ENCODE measurements at regions not wholly inside any gene's neighbourhood (a gene's known extent, or its start where the extent isn't known, plus 50 kb on each side); places are given as distances from the start of the nearest gene placed in this dataset.

DNA sequence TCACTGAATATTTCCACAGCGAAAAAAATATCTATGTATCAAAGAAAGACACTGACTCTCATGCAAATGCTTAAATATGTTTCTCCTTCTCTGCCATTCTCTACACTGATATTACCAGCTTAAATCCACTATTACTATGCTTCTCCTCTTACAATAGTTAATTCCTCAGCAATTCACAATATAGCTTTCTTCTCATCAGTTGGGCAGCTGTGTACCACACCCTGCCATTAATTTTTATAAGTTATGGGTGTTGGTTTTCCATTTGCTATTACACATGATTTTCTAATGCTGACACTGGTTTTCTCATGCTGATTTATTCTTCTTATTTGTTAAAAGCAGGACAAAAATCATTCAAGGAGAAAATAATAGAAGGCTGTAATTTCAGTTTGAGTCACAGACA is 251.8 kb downstream of the TBX15 start (continued):
- TF ChIP-seq E2F2 (CRISPR knock-in tag; IDR thresholded peaks at IDR 0.05; ENCODE audit: borderline replicate concordance) (no peak), ARNT2 (CRISPR knock-in tag; IDR thresholded peaks at IDR 0.05; ENCODE audit: low read depth) (no peak), ZNF18 (CRISPR knock-in tag; IDR thresholded peaks at IDR 0.05; ENCODE audit: insufficient replicate concordance) (no peak), ATM (IDR thresholded peaks at IDR 0.05; ENCODE audit: borderline replicate concordance) (no peak), ZNF878 (CRISPR knock-in tag; IDR thresholded peaks at IDR 0.05) (no peak), ZNF790 (CRISPR knock-in tag; IDR thresholded peaks at IDR 0.05; ENCODE audit: borderline replicate concordance) (no peak), BRD4 (CRISPR knock-in tag; IDR thresholded peaks at IDR 0.05) (no peak), ZNF597 (CRISPR knock-in tag; IDR thresholded peaks at IDR 0.05) (no peak), MED1 (CRISPR knock-in tag; IDR thresholded peaks at IDR 0.05) (no peak), PTBP1 (IDR thresholded peaks at IDR 0.05; ENCODE audit: low read depth, low read length, poor library complexity, severe bottlenecking) (no peak), SMARCC2 (IDR thresholded peaks at IDR 0.05) (no peak), ZNF431 (CRISPR knock-in tag; IDR thresholded peaks at IDR 0.05; ENCODE audit: borderline replicate concordance, low read depth) (no peak), THAP11 (CRISPR knock-in tag; IDR thresholded peaks at IDR 0.05) (no peak), ADNP (CRISPR knock-in tag; IDR thresholded peaks at IDR 0.05) (no peak)
- TF ChIP-seq, protein P1, sequence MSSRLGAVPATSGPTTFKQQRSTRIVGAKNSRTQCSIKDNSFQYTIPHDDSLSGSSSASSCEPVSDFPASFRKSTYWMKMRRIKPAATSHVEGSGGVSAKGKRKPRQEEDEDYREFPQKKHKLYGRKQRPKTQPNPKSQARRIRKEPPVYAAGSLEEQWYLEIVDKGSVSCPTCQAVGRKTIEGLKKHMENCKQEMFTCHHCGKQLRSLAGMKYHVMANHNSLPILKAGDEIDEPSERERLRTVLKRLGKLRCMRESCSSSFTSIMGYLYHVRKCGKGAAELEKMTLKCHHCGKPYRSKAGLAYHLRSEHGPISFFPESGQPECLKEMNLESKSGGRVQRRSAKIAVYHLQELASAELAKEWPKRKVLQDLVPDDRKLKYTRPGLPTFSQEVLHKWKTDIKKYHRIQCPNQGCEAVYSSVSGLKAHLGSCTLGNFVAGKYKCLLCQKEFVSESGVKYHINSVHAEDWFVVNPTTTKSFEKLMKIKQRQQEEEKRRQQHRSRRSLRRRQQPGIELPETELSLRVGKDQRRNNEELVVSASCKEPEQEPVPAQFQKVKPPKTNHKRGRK (CRISPR knock-in tag; IDR thresholded peaks at IDR 0.05), result no peak
